Panc1 (cell line): ENCODE measurements at regions not wholly inside any gene's neighbourhood (a gene's known extent, or its start where the extent isn't known, plus 50 kb on each side); places are given as distances from the start of the nearest gene placed in this dataset.

ENCODE experiments used
- ATAC-seq: fragments of 200-7000 bp; cut with Tn5 transposase; 2 replicates; pipeline ENCODE4 v1.9.1; 2020; ENCODE audit warnings: mild to moderate bottlenecking, moderate library complexity
- BruUV-seq: library from RNA; stranded (reverse); fragments of 400-500 nt; replicated peaks from 2 replicates; lab custom pipeline; 2021; lab: Mats Ljungman, UMichigan
- CTCF ChIA-PET: fragments of 300-600 bp; sonication (Branson Sonifier 250); formaldehyde crosslinking; loops from one replicate; lab custom pipeline; 2022; ENCODE audit warnings: antibody characterized with exemption; lab: Charles Lee
- POLR2A ChIA-PET: fragments of 300-600 bp; sonication (Branson Sonifier 250); formaldehyde crosslinking; loops from one replicate; lab custom pipeline; 2022; ENCODE audit warnings: antibody characterized with exemption; lab: Charles Lee
- DNase-seq: peaks from one replicate; pipeline ENCODE4 v3.0.0-alpha.2; 2010; ENCODE audit warnings: low read depth, low spot score
- H3K27ac ChIP-seq: 2 replicates; pipeline ENCODE4 v1.5.1; 2011; ENCODE audit warnings: mild to moderate bottlenecking, low read length, inconsistent platforms
- H3K27me3 ChIP-seq: fragments of 200-500 bp; sonication (Bioruptor generic); 2 replicates; pipeline ENCODE4 v1.6.0; 2014; ENCODE audit warnings: low read length, inconsistent platforms; ENCODE audit not compliant: control insufficient read depth, insufficient read depth
- H3K36me3 ChIP-seq: fragments of 200-500 bp; sonication (Bioruptor generic); 2 replicates; pipeline ENCODE4 v1.5.1; 2014; ENCODE audit warnings: inconsistent platforms, mild to moderate bottlenecking, low read length, moderate library complexity; ENCODE audit not compliant: control insufficient read depth, insufficient read depth
- H3K4me1 ChIP-seq: 2 replicates; pipeline ENCODE4 v1.5.1; 2011; ENCODE audit warnings: inconsistent platforms, mild to moderate bottlenecking, low read length, moderate library complexity; ENCODE audit not compliant: control insufficient read depth, insufficient read depth
- H3K4me3 ChIP-seq, 2 experiments: 2 replicates each; pipeline ENCODE4 v1.5.1; 2011 to 2012; ENCODE audit warnings: low read depth in 2 of 2, low read length in 2 of 2, mild to moderate bottlenecking in 2 of 2, inconsistent platforms in 1 of 2, moderate library complexity in 1 of 2
- H3K9me3 ChIP-seq: fragments of 200-500 bp; sonication (Bioruptor generic); 2 replicates; pipeline ENCODE4 v1.5.1; 2014; ENCODE audit warnings: low read depth, mild to moderate bottlenecking, inconsistent platforms, low read length, moderate library complexity; ENCODE audit not compliant: control insufficient read depth, insufficient read depth
- POLR2AphosphoS5 ChIP-seq: IDR thresholded peaks from 2 replicates; pipeline ENCODE4 v1.6.1; 2012; ENCODE audit warnings: mild to moderate bottlenecking, low read depth, low read length, moderate library complexity
- SIN3A ChIP-seq: IDR thresholded peaks from 2 replicates; pipeline ENCODE4 v1.6.1; 2012; ENCODE audit warnings: low read depth, mild to moderate bottlenecking, low read length, moderate library complexity, borderline replicate concordance; ENCODE audit not compliant: insufficient read depth
- TCF7L2 ChIP-seq: IDR thresholded peaks from 2 replicates; pipeline ENCODE4 v1.6.1; 2011; ENCODE audit warnings: mild to moderate bottlenecking, low read depth, low read length, inconsistent platforms
- in situ Hi-C: cut with HindIII; loops from 2 replicates; pipeline ENCODE4 v1.10.0; 2016; ENCODE audit warnings: low sequenced_read_pairs, low pct_unique_long_range_greater_than_20kb
- intact Hi-C: fragments of 100-400 bp; cut with micrococcal nuclease; formaldehyde crosslinking; loops from one replicate; pipeline ENCODE4 v1.10.0; 2022; ENCODE audit not compliant: unreplicated experiment
- TF ChIP-seq, protein P1 (sequence below): fragments of 450-650 bp; IDR thresholded peaks from 2 replicates; pipeline ENCODE4 v1.5.1; 2017; ENCODE audit warnings: mild to moderate bottlenecking
- TF ChIP-seq, protein P2 (sequence below), 2 experiments: IDR thresholded peaks; 2 replicates each; pipeline ENCODE4 v1.6.1; 2011 to 2012; ENCODE audit warnings: low read depth in 2 of 2, control low read depth in 1 of 2, low read length in 1 of 2, mild to moderate bottlenecking in 1 of 2, moderate library complexity in 1 of 2; ENCODE audit not compliant: insufficient read depth in 1 of 2

DNA sequence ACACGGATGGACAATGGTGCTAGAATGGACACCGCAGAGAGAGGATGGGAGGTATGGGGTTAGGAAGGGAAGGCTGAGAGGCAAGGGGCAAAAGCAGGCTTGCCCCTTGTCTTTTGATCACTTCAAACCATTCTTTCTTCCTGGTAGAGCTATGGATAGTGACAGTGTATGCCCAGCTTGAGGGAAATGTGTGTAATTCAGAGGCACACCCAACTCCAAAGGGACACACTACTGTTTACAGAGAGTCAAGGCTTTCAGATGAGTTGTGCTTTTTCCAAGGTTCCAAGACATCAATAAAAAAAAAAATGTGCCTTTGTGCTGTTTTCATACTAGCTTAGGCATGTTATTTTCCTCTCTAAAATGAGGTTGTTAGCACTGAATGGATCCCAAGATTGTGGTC is 185.0 kb downstream of the MCHR2 start:
- Histone ChIP-seq H3K4me1 (no peaks in the 10 kb centered on the region), H3K4me3 (no peak overlapping the region), H3K27ac (no peak overlapping the region), H3K27me3 (peaks cover 8% of the 10 kb centered on the region), H3K36me3 (no peaks in the 10 kb centered on the region), H3K9me3 (no peaks in the 10 kb centered on the region)
- intact Hi-C loops (no loop called here), in situ Hi-C loops (no loop called here)
- TF ChIP-seq POLR2AphosphoS5: no peak
- no peak for TF ChIP-seq TCF7L2
- TF ChIP-seq, protein P1, sequence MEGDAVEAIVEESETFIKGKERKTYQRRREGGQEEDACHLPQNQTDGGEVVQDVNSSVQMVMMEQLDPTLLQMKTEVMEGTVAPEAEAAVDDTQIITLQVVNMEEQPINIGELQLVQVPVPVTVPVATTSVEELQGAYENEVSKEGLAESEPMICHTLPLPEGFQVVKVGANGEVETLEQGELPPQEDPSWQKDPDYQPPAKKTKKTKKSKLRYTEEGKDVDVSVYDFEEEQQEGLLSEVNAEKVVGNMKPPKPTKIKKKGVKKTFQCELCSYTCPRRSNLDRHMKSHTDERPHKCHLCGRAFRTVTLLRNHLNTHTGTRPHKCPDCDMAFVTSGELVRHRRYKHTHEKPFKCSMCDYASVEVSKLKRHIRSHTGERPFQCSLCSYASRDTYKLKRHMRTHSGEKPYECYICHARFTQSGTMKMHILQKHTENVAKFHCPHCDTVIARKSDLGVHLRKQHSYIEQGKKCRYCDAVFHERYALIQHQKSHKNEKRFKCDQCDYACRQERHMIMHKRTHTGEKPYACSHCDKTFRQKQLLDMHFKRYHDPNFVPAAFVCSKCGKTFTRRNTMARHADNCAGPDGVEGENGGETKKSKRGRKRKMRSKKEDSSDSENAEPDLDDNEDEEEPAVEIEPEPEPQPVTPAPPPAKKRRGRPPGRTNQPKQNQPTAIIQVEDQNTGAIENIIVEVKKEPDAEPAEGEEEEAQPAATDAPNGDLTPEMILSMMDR: no peak
- TF ChIP-seq, protein P2, sequence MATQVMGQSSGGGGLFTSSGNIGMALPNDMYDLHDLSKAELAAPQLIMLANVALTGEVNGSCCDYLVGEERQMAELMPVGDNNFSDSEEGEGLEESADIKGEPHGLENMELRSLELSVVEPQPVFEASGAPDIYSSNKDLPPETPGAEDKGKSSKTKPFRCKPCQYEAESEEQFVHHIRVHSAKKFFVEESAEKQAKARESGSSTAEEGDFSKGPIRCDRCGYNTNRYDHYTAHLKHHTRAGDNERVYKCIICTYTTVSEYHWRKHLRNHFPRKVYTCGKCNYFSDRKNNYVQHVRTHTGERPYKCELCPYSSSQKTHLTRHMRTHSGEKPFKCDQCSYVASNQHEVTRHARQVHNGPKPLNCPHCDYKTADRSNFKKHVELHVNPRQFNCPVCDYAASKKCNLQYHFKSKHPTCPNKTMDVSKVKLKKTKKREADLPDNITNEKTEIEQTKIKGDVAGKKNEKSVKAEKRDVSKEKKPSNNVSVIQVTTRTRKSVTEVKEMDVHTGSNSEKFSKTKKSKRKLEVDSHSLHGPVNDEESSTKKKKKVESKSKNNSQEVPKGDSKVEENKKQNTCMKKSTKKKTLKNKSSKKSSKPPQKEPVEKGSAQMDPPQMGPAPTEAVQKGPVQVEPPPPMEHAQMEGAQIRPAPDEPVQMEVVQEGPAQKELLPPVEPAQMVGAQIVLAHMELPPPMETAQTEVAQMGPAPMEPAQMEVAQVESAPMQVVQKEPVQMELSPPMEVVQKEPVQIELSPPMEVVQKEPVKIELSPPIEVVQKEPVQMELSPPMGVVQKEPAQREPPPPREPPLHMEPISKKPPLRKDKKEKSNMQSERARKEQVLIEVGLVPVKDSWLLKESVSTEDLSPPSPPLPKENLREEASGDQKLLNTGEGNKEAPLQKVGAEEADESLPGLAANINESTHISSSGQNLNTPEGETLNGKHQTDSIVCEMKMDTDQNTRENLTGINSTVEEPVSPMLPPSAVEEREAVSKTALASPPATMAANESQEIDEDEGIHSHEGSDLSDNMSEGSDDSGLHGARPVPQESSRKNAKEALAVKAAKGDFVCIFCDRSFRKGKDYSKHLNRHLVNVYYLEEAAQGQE (IDR thresholded peaks at IDR 0.05; ENCODE audit: insufficient read depth in 1 of 2, low read depth in 2 of 2, low read length in 1 of 2): no peak
- no peak for TF ChIP-seq SIN3A
- no TSS peak for BruUV-seq
- POLR2A ChIA-PET: interaction anchor here (0.5 kb wide), 1 partner anchor 204 kb away, joined by 4 read pairs; no protein-coding TSS in a partner anchor
- CTCF ChIA-PET: no interaction called here
- ATAC-seq: no peak
- DNase-seq: no peak

DNA sequence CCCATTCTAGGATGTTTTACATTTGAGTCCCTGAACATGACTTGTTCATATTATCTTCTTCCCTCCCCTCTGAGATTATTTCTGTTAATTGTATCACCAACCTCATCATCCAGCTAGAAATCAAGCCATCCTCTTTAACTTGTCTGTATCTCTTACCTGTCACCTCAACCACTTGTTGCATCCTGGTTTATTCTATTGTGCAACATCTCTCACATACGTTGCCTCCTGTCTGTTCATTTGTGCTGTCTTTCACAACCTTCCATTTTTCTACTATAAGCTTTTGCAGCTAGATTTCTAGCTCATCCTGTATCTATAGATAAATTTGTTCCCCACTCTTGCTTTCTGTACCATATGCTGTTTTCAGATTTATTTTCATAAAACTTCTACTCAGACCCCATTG is 183.7 kb downstream of the MCHR2 start:
- H3K4me3 ChIP-seq: no peak overlapping the region
- TF ChIP-seq SIN3A: no peak
- TF ChIP-seq, protein P2 (IDR thresholded peaks at IDR 0.05; ENCODE audit: insufficient read depth in 1 of 2, low read depth in 2 of 2, low read length in 1 of 2): no peak
- TF ChIP-seq, protein P1: no peak
- BruUV-seq: no TSS peak
- no peaks in the 10 kb centered on the region for H3K4me1 ChIP-seq
- H3K27ac ChIP-seq: no peak overlapping the region
- peaks cover 10% of the 10 kb centered on the region for H3K27me3 ChIP-seq
- DNase-seq (no peak), ATAC-seq (no peak)
- ChIA-PET POLR2A (no interaction called here), CTCF (no interaction called here)
- intact Hi-C loops: no loop called here
- no peaks in the 10 kb centered on the region for H3K36me3 ChIP-seq
- in situ Hi-C loops: no loop called here
- H3K9me3 ChIP-seq: no peaks in the 10 kb centered on the region
